Suprapubic skin (tissue), 3 donors: ENCODE measurements at regions not wholly inside any gene's neighbourhood (a gene's known extent, or its start where the extent isn't known, plus 50 kb on each side); places are given as distances from the start of the nearest gene placed in this dataset.

Experiments
- CTCF ChIP-seq, 2 donors: fragments of 200-600 bp in 1 of 2; fragments of 450-650 bp in 1 of 2; sonication (generic) in 1 of 2; IDR thresholded peaks; one replicate each; pipeline ENCODE4 v1.5.1; 2016 to 2019; ENCODE audit warnings: antibody characterized with exemption in 2 of 2, mild to moderate bottlenecking in 1 of 2, moderate library complexity in 1 of 2
- POLR2AphosphoS5 ChIP-seq, 3 donors: sonication (generic); formaldehyde crosslinking; IDR thresholded peaks; one replicate each; pipeline ENCODE4 v1.6.1; 2017; ENCODE audit warnings: antibody characterized with exemption in 3 of 3

- TF ChIP-seq CTCF (IDR thresholded peaks at IDR 0.05), result no peak
- TF ChIP-seq POLR2AphosphoS5 (IDR thresholded peaks at IDR 0.05), result no peak
These were observed 277.3 kb downstream of the LRATD1 start for GRCh38 chr2:14909795-14910194.
